RCC 7860 (cell line): ENCODE measurements at regions not wholly inside any gene's neighbourhood (a gene's known extent, or its start where the extent isn't known, plus 50 kb on each side); places are given as distances from the start of the nearest gene placed in this dataset.

ENCODE experiments used
- DNase-seq: peaks from one replicate; pipeline ENCODE4 v3.0.0-alpha.2; 2015; ENCODE audit warnings: low spot score
- FAIRE-seq: peaks from 2 replicates; lab custom pipeline; 2012; peaks lifted over from hg19 to GRCh38; lab: Jason Lieb, UNC

DNA sequence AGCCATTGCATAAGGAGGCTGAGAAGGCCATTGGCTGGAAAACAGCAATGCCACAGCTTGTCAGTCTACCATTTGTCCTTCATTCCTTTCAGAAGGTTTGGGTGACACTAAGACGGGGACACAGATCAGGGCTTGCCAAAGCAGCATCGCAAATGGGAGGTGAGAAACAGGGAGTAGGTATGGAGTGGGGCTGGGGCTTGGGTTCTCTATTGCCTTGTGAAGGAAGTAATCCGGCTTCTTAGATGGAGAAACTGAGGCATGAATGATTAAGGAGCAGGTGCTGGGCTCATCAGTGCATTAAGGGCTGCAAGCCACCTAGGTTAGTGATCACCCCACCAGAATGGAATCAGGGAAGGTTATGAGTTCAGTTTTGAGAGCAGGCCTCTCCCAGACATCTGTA is 115.6 kb upstream of the NMNAT3 start:
- no peak for FAIRE-seq
- no peak for DNase-seq

DNA sequence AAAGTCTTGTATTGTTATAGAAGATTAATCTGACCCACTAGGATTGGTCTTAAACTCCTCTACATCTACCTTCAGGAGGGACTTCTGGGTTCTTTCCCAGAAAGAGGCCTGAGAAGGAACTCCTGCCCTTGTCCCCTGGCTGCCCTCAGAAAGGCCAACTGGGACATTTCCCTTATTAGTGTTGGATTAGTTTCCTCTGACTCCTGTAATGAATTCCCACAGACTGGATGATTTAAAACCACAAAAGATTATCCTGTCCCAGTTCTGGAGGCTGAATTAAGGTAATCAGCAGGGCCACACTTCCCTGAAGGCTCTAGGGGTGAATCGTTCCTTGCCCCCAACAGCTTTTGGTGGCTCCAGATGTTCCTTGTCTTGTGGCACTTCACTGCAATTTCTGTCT is 102.8 kb upstream of the NMNAT3 start:
- no peak for FAIRE-seq
- no peak for DNase-seq

DNA sequence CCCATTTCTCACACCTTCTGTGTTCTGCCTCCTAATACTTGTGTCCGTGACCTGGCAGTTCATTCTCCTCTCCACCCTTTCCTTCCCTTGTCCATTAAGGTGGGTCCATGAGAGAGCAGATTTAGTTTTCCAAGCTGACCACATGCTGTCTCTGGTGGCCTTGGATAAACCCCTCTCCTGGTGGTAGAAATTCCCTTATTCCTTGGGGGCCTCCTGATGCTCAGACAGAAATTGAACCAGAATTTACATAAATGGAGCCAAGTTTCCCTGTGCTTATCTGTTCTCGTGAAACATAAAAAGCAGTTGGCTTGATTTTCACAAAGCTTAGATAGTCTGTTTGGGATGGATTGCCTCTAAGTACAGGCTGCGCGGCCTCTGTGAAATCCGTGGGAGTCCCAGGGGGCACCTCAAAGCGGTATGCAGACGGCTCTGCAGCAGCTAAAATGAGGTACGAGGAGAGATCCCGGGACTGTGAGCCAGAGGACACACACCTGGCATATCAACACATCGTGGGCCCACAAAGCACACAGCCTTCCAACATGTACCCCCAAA is 101.0 kb upstream of the NMNAT3 start:
- DNase-seq (no peak), FAIRE-seq (no peak)

DNA sequence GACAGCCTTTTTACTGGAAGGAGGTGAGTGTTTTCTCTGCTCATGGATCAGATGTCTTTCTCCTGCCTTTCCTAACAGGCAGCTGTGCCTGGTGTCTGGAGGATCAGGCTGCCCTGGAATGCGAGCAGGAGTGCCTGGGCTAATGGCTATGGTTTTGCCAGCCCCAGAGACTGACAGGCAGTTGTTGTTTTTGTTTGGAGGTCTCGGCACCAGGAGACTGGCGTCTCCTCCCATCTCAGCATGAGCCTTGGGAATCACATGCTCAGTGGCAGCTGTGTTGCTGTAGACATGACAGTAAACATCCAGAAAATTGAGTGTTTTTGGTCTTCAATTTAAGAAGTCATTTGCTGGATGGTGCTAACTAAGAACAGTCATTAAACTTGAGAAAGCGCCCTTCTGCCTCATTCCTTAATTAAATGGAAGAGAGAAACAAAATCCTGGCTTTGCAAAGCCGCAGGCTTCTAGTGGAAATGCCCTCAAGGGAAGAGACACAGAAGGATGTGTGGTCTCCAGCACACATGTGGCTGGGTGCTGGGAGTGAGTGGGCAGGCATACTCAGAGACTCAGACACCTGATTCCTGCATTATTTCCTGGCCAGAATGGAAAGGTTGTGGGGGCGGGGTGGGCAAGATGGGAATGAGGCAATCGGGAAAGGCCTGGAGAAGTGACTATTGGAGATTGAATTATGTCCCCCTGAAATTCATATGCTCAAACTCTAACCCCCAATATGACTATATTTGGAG is 97.0 kb upstream of the NMNAT3 start:
- no peak for FAIRE-seq

DNA sequence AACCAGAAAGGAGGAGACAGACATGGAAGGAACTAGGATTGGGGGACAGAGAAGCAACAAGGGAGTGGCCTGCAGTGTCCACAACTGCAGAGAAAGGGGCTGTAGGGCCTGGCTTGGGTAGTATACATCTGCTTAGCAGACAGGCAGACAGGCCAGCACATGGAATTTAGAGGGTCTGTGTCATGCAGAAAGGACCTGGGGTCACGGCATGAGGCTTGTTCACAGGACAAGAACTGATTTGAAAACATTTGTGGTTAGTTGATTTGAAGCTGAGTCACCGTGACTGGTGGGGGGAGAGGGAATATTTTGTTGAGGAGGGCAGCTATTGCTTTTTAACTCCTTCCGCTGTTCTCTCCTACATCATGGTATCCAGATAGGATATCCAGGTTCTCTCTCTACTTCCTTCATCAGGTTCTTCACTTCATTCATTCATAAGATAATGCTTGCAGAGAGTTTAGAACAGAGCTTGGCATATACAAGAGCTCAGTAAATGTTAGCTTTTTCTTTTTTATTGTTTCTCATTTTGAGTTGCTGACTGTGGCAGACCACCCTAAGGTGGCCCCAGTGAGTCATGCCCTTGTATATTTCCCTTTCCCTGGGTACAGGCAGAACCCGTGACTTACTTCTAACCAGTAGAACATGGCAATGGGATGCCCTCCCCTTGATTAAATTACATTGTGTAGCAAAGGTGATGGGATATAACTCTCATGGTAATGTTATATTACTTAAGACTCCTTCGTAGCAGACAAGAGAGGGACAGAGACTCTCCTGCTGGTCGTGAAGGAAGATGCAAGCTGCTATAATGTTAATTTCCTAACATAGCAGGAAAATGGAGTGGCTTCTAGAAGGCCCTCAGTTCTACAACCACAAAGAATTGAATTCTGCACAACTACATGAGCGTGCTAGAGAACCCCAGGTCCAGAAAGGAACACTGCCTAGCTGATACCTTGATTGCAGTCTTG is 95.0 kb upstream of the NMNAT3 start:
- DNase-seq (peak; percentile 78), FAIRE-seq (peak; percentile 91)

More for the DNA sequence above, 97.0 kb upstream of the NMNAT3 start:
- no peak for DNase-seq

DNA sequence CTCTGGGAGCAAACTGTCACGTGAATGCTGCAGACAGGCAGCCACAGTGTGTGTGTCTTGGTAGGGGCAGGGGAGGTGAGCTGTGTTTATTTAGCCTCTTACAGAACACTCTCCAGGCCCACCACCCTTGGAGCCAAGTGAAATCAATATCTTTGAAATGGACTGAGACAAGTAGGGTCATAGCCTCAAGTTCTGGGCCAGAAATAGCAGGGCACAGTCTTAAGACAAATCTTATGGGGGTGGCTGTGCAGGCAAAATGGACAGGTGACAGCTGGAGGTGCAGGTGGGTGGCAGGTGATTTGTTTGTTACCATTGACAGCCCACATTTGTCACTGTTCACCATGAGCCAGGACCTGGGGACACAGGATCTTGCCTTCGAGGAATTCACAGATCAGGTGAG is 93.6 kb upstream of the NMNAT3 start:
- FAIRE-seq: no peak
- DNase-seq: no peak

DNA sequence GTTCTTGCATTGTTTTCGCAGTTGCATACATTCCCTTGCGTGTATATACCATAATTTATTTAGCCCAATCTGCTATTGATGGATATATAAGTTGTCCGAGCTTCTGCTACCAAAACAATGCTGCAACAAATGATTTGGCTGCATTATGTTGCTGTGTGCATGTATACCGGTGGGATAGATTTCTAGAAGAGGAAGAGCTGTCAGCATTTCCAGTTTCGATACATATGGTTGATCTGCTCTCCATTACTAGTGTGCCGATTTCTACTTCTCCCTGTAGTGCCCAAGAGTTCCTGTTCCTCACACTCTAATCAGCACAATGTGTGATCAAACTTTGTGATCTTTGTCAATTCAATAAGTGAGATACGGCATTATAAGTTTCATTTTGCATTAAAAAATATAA is 92.8 kb upstream of the NMNAT3 start:
- DNase-seq: no peak
- no peak for FAIRE-seq

DNA sequence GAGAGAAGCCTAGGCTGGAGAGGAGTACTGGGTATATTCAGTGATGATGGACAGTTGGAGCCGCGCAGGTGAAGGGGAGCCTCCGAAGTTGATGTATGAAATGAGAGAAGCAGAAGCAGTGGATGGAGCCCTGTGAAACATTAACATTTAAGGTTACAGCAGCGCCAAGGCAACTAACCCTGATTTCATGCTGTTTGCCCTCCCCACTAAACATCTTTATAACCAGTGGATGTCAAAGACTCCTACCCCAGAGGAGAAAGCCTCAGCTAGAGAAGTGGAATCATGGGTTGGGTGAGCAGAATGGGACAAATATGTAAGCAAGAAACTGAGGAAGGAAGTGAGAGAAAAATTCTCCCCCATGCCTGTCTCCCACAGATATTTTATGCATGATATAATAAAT is 92.0 kb upstream of the NMNAT3 start:
- no peak for FAIRE-seq
- no peak for DNase-seq

DNA sequence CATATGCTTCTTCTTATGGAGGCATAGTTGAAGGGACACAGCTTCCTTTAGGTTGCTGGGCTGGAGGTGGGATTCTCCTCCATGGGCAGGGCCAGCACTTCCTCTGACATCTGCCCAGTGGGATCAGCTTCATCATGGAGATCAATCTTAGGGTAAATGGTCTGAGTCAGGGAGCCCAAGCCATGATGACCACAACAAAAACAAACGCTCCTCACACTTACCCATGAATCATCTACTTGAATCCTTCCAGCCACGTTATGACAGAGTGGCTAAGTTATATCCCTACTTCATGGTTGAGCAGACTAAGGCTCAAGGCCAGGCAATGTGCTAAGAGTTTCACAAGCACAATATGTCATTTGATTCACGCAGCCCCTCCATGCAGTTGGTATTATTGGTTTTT is 87.2 kb upstream of the NMNAT3 start:
- peak; percentile 92 for DNase-seq
- FAIRE-seq: peak; percentile 96

DNA sequence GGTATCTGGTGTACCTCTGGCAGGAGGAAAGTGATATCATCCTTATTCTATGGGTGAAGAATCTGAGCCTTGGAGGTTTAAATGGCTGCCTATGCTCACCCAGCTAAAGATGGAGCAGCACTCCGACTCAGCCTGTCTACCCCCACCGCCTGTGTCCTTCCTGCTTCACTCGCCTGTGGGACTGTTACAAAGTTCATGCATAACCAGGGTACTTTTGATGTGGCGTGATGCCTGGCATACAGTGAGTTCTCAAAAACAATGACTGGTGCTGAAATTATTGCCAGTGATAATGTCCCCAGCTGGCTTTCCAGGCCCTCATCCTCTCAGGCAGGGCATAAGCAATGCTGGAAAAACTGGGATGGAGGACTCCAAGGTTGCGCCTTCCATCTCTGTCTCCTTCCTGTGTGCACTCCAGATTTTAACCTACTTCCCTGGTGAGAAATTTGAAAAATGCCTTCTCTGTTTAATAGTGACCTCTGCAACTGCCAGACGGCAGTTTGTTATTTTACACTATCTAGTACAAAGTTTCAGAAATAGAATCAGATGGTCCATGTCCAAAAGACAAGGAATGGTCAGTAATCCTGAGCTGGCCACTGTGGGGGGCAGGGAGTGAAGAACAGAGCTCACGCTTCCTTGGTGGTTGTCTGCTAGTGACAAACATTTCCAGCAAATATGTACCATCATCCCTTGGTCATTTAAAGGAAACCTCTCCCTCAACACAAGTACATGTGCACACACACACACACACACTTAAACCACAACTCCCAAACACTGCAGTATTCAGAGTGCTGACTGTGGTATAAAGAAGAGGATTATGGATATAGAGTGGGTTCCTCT is 86.5 kb upstream of the NMNAT3 start:
- no peak for FAIRE-seq
- DNase-seq: no peak

DNA sequence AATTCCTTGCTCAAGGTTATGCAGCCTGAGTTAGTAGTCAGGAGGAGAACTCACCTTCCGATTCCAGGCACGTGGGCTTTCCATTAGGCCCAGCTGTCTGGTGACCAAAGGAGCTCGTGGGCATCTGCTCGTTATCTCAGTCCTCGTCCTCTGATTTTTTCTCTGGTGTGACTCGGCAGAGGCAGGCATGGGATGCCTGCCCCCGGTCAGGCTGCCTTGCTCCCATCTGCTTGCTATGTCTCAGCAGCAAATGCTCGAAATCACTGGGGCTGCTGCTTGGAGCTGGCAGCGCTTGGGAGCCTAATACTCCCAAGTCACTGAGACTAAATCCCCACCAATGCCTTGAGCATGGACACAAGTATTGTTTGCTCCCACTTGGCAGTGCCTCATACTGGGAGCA is 84.5 kb upstream of the NMNAT3 start:
- FAIRE-seq (no peak), DNase-seq (no peak)

DNA sequence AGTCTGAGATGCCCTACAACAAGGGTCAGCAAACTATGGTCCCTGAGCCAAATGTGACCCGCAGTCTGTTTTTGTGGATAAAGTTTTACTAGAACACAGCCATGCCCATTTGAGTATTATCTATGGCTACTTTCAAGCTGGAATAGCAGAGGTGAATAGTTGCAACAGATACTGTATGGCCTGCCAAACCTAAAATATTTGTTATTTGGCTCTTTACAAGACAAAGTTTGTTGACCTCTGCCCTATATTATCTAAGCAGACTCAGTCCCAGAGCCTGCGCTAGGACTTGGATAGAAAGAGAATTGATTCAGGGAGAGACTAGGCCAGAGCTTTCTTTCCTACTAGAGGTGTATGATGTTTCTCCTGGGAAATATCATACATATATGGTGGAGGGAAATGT is 81.7 kb upstream of the NMNAT3 start:
- FAIRE-seq (no peak), DNase-seq (no peak)

DNA sequence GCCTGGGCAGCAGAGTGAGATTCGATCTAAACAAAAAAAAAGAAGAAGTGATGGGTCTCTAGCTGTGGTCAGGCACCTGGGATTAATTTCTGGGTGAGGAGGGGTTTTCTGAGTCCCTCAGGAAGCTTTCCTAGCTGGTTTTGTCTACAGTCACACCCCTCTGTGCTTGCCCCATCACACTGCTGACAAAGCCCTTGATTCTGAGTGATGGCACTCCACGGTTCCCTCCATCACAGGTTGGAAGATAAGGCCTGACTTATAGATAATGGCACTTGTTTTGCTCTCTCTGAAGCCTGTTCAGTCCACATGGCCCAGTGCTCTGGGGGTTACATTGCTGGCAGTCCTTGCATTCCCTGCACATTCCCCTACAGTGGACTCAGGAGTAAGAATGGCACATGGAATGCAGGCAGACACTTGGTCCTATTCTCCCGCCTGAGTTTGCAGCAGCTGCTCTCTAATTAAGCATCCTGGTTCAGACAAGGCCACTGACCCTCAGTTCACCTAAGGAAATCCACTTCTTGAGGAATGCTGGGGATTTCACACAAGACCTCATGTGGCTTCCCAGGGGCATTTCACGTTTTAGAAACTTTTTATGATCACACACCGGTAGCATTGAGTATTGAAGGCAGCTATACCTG is 81.0 kb upstream of the NMNAT3 start:
- DNase-seq: peak; percentile 20
- no peak for FAIRE-seq

DNA sequence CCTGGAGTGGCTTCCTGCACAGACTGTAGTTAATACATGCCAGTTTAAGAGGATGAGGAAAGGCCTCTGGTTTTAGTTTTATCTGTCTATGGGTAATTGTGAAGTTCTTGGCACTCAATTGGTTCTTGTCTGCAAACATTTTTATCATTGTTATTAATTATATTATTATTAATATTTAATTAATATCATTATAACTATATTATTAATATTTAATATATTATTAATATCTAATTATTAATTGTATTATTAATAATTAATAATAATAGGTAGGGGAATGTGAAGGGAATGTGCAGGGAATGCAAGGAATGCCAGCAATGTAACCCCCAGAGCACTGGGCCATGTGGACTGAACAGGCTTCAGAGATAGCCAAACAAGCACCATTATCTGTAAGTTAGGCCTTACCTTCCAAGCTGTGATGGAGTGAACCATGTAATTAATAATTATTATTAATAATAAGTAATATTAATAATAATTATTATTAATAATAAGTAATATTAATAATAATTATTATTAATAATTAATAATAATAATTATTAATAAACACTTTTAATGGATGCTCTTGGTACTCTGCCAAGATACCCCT is 79.8 kb upstream of the NMNAT3 start:
- FAIRE-seq: peak; percentile 30
- no peak for DNase-seq

DNA sequence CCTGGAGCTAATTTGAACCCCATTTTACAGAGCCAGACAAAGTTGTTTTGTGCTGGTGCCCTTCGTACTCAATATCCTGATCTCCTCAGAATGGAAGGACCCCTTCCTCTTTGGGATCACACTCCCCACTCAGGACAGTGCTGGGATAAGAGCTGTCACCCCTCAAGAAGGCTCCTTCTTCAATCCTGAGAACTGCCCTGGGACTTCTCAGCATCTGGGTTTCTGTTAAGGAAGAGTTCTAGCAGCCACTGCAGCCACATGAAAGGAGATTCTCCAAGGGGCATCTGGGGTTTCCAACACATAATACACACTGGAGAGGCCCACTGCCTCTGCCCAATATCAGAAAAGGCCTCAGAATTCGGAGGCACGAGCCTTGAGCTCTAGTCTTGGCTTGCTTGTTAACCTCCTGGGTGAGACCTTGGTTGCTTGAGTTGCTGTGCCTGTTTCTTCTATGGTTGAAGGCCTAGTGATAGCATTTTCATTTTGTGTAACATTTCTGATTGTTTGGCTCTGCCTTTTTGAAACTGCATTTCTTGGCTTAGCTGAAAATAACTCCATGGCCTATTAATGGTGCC is 78.8 kb upstream of the NMNAT3 start:
- FAIRE-seq: no peak
- no peak for DNase-seq

DNA sequence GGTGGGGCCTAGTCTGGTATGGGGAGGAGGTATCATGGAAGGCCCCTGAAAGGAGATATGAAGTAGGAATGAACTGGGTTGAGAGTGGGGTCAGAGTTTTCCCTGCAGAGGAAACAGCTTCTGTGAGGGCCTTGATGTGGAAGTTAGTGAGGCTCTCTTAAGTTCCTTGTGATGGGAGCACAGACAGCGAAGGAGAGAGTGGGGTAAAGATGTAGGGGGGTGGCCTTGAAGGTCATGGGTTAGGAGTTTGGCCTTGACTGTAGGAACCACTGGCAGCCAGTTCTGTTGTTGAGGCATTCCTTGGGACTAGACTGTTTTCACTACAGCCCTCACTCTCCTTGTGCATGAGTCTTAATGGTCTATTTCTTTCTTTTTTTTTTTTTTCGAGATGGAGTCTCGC is 77.8 kb upstream of the NMNAT3 start:
- FAIRE-seq (no peak), DNase-seq (no peak)

DNA sequence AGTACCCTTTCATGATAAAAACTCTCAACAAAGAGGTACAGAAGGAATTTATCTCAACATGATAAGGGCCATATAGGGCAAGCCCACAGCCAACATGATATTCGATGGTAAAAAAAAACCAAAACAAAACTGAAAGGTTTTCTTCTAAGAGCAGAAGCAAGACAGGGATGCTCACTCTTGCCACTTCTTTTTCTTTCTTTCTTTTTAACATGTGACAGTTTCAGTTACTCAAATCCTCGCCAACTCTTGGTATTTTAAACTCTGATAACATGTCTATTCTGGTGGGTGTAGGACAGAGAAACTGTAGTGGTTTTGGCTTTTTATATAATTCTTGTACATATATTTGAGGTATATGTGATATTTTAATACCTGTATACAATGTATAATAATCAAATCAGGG is 74.0 kb upstream of the NMNAT3 start:
- no peak for DNase-seq
- no peak for FAIRE-seq

DNA sequence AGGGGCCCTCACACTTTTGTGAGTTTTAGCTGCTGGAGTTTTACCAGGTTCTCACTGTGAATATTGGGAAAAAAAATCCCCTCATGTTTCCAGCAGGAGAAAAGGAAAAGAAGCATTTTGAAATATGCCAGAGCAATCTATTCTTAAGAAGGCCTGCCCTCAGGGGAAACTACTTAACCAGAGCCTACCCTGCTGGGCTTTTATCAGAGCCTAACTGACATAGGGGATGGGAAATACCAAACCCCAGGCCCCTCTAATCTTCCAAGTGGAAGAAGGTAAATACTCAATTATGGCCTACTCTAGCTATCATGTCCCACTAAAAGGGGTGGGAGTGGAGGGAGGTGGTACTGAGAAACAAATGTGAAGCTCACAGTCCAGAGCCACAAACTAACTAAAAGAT is 68.7 kb upstream of the NMNAT3 start:
- no peak for FAIRE-seq
- no peak for DNase-seq

DNA sequence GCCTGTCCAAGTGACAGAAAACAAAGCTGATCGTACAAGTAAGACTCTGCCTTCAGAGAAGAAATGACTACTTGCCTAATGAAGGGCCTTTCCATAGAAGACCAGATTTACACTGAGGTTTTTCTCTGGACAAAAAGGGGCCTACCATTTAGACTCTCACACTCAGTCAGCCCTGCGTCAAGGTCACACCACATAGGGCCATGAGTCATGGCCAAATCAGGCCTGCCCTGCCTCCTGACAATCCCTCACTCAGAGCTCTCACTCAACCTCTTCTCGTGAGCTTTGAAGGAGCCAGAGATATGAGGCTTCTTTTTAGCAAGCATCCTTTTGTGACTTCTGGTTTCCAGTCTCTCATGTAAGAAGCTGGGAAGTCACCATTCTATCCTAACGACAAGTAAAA is 68.1 kb upstream of the NMNAT3 start:
- FAIRE-seq (peak; percentile 28), DNase-seq (no peak)

DNA sequence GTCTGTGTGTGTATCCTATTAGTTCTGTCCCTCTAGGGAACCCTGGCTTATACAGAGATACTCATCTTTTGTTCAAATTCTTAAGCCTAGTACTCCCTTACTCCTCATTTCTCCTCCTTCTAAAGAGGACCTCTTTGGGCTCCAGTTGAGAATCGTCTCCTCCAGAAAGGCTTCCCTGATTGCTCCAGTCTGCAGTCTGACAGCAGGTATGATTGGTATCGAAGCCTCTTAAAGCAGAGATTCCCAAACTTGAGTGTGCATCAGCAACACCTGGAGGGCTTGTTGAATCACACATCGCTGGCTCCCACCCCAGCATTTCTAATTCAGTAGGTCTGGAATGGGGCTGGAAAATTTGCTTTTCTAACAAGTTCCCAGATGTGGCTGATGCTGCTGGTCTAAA is 60.9 kb upstream of the NMNAT3 start:
- DNase-seq (no peak), FAIRE-seq (no peak)
